ENCODE measurements at regions not wholly inside any gene's neighbourhood (a gene's known extent, or its start where the extent isn't known, plus 50 kb on each side); places are given as distances from the start of the nearest gene placed in this dataset.

GRCh38 chr4:64495946-64496345, 86.7 kb upstream of the TECRL start:
- TF ChIP-seq FOXA1 (IDR thresholded peaks at IDR 0.05) (no peak), BHLHE40 (IDR thresholded peaks at IDR 0.05; ENCODE audit: borderline replicate concordance) (no peak), SUZ12 (IDR thresholded peaks at IDR 0.05) (no peak), SP1 (IDR thresholded peaks at IDR 0.05) (no peak), ELF4 (IDR thresholded peaks at IDR 0.05) (no peak), ARNT (IDR thresholded peaks at IDR 0.05) (no peak), TARDBP (IDR thresholded peaks at IDR 0.05) (no peak), FOXM1 (IDR thresholded peaks at IDR 0.05; ENCODE audit: borderline replicate concordance) (no peak), PKNOX1 (IDR thresholded peaks at IDR 0.05) (no peak)
